G401 (cell line): ENCODE measurements at regions not wholly inside any gene's neighbourhood (a gene's known extent, or its start where the extent isn't known, plus 50 kb on each side); places are given as distances from the start of the nearest gene placed in this dataset.
"Not testable (repeated sequence)": the region's sequence is repeated elsewhere in the genome, so short reads cannot be mapped to it uniquely, and the experiment has no call there.

Experiments
- DNase-seq: peaks from one replicate; pipeline ENCODE4 v3.0.0-alpha.2; 2015; ENCODE audit warnings: low spot score
- in situ Hi-C: cut with HindIII; loops from 2 replicates; pipeline ENCODE4 v1.10.0; 2016; ENCODE audit warnings: low sequenced_read_pairs, mixed read lengths

DNA sequence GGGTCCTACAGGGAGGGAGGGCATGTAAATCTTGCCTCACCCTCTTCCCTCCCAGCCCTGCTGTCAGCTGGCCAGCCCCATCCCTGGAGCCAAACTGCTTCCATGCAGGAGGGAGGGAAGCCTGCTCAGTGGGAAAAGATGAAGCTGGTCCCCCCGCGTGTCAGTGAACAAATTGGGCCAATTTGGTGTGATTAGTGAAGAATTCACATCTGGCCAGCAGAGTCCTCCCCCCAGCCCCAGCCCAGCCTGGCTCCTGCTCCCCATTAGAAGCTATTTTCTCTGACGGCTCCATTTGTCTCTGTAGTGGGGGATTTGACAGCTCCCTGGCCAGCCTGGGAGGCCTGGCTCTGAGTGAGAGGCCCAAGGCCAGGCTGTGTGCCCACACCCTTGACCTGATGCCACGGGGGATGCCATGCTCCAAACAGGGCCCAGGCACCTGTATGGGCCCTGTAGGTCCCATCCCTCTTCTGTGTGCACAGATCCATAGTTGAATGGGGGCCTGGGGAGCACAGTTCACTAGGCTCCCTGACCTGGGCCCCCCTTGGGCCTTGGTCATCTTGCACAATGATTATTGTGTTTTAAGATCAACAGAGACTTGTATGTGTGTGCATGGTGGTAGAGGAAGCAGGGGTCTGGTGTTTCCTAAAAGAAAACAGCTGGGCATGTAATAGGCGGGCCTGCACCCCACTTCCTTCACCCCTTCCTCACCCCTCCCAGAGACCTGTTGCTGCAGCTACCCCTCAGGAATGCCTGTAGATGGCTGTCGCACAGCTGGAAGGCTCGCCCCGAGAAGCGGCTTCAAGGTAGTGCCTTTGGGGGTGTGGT lies 50.7 kb upstream of the TAC4 start:
- no peak for DNase-seq
- in situ Hi-C loops, result no loop called here

DNA sequence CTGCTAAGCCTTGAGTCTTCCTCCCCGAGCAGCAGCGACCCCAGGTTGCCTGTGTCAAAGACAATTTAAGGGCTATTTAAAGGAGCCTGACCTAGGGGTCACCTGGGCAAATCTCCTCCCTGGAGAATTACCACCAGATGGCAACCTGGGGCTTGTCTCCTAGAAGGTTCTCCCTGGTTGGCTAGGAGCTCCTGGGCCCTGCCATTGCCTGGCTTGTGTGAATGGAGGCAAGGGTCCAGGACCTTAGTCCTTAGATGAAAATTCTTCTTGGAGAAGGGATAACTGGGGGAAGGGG lies 51.3 kb upstream of the TAC4 start:
- peak; percentile 48 for DNase-seq
- in situ Hi-C loops, result no loop called here

DNA sequence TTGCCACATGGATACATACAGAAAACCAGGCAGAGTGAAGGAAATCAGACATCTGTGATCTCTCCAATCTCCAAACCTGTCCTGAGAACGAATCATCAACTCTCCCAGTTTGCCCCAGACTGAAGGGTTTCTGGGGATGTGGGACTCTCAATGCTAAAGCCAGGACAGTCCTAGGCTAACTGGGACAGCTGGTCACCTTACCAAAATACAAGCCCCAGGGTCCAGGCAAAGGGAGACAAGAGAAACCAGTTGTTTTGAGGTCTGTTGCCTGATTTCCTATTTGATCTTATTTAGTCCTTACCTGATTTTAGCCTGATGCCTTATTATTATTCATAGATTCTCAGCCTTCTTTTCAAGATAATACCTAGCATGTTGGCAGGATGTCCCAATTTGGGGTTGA lies 51.7 kb upstream of the TAC4 start:
- DNase-seq, result no peak
- in situ Hi-C loops, result no loop called here

DNA sequence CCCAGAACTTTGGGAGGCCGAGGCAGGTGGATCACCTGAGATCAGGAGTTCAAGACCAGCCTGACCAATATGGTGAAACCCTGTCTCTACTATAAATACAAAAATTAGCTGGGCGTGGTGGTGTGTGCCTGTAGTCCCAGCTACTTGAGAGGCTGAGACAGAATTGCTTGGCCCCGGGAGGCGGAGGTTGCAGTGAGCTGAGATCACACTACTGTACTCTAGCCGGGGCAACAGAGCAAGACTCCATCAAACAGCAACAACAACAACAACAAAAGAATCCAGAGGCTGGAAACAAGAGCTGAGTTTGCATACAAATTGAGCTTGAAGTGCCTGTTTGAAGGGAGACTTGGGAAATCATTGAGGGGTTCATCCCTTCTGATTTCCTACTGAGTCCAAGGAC lies 52.9 kb upstream of the TAC4 start:
- in situ Hi-C loops, result loop anchor here (5.0 kb wide), 1 partner anchor 96 kb away; the partner anchor contains the start of gene DLX3
- not testable (repeated sequence) for DNase-seq

DNA sequence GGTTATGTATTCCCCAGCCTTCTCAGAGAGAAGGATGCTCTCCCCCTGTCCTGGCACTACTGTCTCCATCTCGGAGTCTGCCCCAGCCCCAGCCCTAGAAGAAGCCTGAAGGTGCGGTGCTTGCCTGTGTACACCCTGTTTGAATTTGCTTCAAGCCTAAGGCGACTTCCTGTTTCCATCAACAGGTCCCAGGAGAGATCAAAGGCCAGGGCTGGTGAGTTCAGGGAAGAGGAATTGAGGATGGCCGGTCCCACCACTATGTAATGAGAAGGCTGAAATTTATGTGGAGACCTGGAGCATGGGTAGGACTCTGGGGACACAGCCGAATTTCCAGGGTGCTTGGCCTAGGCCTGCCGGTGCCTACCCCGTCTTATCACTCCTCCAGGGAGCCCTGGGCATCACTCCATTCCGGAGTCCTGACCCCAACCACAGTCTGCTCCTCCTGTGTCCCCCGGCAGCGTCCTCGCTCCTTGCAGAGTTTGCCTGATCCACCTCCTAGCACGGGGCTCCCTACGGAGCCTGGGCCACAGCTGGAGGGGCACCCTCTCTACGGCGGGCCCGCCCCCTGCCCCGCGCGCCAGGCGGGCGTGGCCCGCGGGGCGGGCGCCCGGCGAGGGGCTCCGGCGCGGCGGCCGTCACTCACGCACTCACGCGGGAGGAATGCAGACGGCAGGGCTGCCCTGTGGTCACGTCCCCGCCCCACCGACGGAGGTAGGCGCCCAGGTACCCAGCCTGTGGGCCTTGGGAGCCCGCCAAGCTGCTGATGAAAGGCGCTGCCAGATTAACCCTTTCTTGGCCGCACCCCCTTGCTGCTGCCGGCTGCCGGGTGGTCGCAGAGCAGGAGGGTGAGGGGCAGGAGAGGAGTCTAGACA lies 53.8 kb upstream of the TAC4 start:
- DNase-seq, result no peak
- in situ Hi-C loops, result loop anchor here (5.0 kb wide), 1 partner anchor 96 kb away; the partner anchor contains the start of gene DLX3

DNA sequence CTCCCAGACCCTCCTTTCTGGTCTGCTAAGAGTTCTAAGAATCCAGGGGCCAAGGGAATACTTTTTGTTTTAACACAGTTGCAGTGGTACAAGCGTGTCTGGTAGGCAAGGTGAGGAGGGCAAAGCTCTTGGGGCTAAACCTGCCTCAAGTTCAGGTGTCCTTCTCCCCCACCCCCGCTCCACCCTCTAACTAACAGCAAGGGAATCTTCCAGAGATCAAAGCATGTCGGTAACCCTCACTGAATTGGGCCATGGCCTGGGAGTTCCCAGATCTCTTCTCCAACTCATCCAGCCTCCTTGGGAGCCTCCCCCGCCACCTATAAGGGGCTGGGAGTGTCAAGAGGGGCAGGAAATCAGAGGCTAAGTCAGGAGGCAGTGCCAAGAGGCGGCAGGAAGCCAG lies 55.7 kb upstream of the TAC4 start:
- in situ Hi-C loops, result loop anchor here (5.0 kb wide), 1 partner anchor 94 kb away; the partner anchor contains the start of gene DLX3
- DNase-seq, result no peak

DNA sequence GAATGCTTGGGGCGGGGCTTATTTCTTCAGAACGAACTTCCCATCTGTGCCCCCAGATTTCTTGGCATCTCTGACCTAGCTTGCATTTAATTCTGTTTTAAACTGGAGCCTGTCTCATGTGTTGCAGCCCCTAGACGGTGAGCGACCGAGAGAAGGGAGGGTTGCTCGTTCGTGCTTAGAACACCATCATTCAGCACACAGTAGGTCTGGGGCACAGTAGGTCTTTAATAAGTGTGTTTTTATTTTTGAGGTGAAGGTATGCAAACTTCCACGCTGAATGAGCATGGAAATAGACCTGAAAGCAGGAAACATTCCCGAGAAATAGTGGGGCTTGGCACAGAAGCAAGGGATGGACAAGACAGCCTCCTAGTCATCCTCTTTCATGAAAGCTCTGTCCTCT lies 57.0 kb upstream of the TAC4 start:
- in situ Hi-C loops, result loop anchor here (5.0 kb wide), 1 partner anchor 92 kb away; the partner anchor contains the start of gene DLX3
- no peak for DNase-seq

DNA sequence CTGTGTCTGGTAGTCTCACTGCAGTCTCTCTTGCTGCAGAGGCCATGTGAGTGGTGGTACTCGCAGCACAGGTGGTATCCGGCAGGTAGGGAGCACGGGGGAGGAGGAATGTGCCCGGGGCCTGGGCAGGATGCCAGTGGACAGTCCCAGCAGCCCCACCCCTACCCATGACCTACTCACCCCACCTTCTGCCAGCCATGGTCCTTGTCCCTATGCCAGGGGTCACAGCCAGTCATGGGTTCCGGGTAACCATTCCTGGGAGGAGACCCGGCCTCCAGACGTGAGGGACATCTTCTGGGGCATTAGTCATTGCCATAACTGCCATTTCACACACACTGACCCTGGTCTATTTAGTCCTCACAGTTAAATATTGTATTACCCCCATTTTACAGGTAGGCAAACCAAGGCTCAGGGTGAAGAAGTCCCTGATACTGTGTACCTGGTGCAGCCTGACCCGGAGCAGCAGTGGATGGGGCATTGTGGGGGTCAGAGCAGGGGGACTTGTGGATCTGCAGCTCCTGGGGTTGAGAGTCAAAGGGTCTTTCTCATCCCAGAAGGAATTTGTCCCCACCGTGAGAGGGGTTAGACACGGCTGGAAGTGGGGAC lies 58.8 kb upstream of the TAC4 start:
- no peak for DNase-seq
- in situ Hi-C loops, result no loop called here

DNA sequence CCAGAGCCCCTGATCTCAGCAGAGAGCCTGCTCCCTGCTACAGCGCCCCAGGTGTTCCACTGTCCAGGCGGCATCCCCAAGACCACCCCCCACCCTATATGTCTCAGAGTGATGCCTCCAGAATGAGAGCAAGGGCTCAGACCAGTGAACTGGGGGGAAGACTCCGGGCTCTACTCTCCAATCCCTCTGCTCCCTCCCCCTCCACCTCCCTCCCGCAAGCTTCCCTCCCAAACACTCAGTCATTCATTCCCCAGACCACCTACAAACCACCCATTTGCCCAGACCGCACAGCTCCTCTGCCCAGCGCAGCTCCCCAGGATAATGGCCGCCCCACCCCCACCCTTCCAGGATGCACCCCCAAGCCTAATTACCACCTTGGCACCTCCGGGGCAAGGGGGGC lies 59.4 kb upstream of the TAC4 start:
- in situ Hi-C loops, result no loop called here
- DNase-seq, result no peak

DNA sequence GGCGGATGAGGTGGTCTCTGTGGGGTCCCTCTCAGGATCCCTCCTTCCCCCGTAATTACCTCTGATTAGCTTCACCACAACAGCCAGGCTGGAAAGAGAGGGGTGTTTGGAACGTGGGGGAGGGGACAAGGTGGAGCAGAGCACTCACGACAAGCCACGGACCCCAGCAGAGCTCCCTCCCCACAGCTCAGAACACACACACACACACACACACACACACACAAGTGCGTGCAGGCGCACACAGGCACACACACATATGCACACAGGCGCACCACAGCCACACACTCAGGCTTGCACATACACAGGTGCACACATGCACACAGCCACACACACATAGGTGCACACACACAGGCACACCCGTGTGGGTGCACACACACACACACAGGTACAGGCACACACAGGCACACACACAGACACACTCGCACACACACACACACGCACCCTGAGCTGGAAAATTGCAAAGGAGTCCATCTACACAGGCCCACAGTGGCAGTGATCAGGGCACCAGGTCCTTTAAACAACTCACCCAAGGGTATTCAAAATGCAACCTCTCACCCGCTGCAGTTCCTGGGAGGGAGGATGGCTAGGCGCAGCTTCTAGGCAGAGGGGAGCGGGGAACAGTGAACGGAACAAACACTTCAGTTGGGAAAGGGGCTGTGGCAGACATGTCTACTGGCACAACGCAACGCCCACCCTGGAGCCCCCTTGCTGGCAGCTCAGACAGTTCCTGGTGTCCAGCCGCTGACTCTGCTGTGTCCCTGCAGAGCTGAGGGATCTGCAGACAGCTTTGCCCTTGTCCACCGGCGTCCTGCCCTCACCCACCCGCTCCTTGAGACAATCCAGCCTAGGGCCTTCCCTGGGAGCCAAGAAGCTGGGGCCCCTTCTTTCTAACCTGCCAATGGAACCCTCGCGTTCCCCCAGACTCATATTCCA lies 59.9 kb upstream of the DLX4 start:
- in situ Hi-C loops, result no loop called here
- DNase-seq, result no peak

DNA sequence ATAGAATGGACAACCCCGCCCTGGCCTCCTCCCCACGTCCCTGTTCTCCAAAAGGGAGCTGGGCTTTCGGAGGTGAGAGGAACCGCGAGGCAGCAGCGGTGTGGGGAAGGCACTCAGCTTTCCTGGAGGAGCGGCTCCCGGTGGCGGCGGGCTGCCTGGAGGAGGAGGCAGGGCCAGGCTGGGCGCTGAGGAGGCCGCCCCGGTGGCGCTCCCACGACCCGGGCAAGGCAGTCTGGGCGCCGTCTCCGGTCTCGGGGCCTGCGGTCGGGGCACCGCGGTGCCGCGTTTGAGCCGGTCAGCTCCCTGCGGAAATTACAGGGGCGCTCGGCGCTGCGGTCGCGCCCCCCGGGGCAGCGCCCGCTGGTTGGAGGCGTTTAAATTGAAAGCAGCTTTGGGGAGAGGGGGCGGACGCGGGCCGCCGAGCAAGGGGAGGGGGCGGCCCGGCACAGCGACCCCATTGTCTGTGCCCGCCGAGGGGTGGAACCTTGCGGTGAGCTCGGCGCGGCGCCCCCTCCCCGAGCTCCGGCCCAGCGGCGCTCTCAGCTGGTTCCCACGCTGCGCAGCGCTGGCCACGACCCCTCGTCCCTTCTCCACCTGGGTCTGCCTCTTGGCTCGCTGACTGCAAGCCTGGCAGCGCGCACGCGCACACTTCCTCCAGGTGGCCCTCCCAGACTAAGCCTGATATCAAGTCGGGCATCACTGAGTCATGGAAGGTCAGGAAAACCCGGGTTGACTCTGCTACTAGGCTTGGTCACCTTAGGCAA lies 58.7 kb upstream of the DLX4 start:
- in situ Hi-C loops, result no loop called here
- no peak for DNase-seq

DNA sequence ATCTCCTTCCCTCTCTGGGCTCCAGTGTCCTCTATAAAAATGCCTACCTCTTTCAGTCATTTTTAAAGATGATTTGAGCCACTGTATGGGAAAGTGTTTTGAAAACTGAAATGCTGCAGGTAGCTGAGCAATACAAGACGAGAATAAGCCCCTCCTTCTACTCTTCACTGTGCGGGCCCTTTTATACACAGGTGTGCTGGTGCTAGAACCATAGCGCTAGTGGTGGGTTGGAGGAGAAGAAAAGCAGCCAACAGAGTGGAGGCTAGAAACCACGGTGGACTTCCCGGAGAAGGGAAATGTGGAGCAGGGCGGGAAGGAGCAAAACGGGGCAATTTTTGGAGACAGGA lies 58.2 kb upstream of the DLX4 start:
- in situ Hi-C loops, result no loop called here
- no peak for DNase-seq

DNA sequence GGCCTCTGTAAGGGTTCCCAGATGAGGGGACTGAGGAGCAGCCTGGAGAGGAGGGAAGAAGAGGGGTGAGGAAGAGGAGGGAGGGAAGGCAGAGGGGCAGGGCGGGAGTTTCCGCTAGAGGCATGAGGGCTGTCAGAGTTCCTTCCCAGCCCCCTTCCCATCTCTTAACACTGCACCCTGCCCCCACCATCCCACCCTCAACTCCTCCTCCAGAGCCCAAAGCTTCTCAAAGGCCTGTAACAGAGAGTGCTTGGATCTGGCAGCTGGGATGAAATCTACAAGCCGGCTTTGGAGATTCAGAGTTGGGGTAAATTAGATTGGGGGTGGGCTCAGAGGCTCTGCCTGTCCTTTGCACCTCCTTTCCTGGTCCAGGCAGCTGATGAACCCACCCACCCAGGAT lies 57.3 kb upstream of the DLX4 start:
- in situ Hi-C loops, result no loop called here
- no peak for DNase-seq

DNA sequence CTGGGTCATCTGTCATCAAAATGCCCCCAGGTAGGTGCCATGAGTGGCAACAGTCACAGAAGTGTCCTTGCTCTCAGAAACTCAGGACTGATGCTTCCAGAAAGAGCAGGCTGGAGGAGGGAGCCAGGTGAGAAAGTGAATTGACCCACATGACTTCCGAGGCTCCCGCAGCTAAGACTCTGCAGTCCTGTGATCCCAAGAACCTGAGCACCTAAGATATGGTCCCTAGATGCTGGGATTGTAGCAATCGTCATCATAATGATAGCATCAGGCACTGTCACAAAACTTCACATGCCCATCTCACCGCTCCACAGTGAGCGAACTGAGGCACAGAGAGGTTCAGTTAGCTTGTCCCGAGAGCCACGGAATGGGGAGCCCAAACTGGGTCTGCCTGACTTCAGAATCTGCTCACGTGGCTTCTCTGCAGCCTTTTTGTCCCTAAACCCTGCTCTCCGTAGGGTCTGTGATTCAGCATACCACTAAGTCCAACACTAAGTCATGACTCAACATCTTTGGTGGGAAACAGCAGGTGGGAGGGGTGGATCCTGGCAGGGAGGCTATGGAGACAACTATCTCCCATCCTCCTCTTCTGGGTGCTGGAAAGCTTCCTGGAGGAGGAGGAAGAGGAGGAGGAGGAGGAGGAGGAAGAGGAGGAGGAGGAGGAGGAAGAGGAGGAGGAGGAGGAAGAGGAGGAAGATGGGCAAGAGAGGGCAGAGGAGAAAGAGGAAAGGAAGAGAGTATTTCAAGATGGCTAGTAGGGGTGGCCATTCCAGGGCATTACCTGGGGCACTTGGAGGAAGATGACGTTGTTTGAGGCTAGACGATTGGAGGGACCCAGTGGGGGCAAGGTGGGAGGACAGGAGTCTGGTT lies 55.5 kb upstream of the DLX4 start:
- in situ Hi-C loops, result no loop called here
- no peak for DNase-seq

DNA sequence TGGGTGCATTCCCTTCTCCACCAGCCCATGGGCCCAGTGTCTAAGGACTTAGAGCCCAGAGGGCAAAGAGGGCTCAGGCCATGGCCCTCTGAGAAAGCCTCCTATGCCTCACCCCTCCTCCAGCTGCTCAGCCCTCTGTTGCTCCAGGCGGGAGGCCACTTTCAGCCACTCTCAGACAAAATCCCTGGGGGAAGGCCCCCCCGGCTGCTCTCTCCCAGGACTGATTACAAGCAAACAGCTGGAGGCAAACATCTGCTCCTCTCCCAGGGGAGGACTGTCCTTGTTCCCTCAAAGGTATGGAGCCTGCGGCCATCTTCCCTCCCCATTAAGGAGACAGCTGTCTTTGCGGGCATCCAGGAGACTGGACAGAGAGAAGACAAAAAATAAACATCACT lies 54.9 kb upstream of the DLX4 start:
- in situ Hi-C loops, result no loop called here
- DNase-seq, result no peak

DNA sequence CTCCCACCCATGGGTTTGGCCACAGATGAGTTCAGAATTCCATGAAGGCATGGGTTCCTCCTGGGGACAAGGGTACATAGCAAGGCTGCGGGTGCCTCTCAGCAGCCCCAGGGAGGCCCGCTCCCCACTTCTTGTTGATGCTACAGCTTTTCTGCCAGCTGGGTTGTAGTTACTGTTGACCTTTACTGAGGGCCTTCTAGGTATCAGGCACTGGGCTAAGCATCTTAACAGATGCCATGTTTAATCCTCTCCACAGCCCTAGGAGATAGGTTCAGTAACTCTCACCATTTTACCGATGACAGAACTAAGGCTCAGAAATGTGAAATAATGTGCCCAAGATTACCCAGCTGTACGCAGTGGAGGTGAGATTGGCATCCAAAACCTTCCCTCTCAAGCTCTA lies 54.3 kb upstream of the DLX4 start:
- in situ Hi-C loops, result no loop called here

DNA sequence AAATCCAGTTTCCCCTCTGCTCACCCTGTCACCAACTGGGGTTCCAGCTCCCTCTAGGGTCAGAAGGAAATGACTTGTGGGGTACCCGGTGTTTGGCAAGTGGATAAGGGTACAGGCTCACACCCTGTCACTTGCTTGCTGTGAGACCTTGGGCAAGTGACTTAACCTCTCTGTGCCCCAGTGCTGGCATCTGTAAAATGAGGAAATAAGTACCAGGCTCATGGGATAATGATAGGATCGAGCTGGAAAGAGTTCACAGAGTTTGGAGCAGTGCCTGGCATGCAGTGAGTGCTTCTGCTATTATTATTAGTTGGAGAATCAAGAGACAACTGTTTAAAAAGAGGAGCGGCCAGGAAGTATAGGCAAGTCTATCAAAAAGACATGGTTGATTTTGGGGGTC lies 53.7 kb upstream of the DLX4 start:
- DNase-seq, result no peak
- in situ Hi-C loops, result no loop called here

More for the DNA sequence above, 54.3 kb upstream of the DLX4 start:
- DNase-seq, result no peak

DNA sequence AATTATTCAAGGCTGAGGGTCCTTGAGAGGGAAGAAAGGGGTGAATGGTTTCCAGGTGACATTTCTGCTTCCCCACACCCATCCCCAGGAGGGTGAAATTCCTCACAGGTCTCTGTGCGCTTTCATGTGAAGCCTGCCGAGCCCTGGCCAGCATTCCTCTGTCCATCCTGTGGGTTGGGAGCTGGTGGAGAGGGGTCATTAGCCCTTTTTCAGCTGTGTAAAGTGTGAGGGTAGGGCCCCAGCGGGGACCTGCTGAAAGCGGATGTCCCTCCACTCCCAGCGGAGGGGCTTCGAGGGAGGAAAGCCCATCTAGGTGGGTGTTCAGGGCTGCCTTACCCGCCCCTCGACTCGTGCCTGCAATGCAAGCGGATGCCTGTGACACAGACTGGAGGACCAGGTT lies 53.3 kb upstream of the DLX4 start:
- no peak for DNase-seq
- in situ Hi-C loops, result no loop called here
